LNCAP (cell line): ENCODE measurements at regions not wholly inside any gene's neighbourhood (a gene's known extent, or its start where the extent isn't known, plus 50 kb on each side); places are given as distances from the start of the nearest gene placed in this dataset.

ENCODE experiments used
- CTCF ChIP-seq: fragments of 450-650 bp; IDR thresholded peaks from 2 replicates; pipeline ENCODE4 v1.5.1; 2017; ENCODE audit warnings: mild to moderate bottlenecking

DNA sequence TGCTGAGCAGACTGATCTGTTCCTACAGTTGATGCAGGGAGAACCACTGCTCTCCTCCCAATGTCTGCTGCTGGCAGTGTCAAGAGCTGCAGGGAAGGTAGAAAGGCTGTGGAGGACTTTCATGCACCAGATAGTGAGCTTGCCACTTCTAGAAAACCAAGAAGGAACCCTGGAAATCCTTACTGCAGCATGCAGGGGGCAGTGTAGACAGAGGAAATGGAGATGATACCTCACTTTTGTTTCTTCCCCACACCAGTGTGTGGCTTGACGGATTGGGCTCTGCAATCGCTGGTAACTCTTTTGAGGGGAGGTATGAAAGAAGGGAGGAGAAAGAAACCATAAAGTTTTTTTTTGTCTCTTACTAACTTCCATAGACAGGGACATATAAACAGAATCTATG, 480.7 kb downstream of the DMAC1 start:
- no peak for TF ChIP-seq CTCF

- no peak for TF ChIP-seq CTCF
Observed at GRCh38 chr9:7316967-7317366, 482.6 kb downstream of the DMAC1 start.

DNA sequence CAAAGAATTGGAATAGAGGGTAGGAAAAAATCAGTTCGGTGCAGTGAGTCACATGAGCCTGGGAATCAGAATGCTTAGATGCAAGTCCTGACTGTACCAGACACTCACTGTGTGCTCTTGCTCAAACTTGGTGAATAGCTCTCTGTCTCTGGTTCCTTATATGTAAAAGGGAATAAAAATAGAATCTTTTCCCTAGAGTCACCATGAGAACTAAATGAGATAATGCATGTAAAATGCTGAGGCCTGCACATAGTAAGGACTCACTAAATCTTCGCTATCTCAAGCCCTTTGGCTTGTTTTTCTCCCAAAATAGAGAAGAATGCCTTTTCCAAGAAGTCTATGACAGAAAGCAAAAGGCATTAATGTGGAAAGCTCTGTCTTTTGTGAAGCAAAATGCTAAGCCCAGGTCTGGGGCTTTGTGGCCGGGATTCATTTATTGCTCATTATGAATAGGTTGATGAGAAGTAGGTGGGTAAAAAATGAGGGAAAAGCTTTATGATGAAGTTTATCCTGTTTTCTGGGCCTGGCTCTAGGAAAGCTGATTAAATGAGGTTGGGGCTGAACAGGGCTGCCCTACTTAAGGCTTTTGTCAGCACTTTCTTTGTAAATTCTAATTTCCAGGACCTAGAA, 483.3 kb downstream of the DMAC1 start:
- no peak for TF ChIP-seq CTCF

GRCh38 chr9:7315746-7316145, 483.8 kb downstream of the DMAC1 start:
- TF ChIP-seq CTCF: no peak

- no peak for TF ChIP-seq CTCF
Observed at GRCh38 chr9:7315116-7315515, 484.5 kb downstream of the DMAC1 start.

GRCh38 chr9:7313389-7313788, 486.2 kb downstream of the DMAC1 start:
- TF ChIP-seq CTCF: no peak

- no peak for TF ChIP-seq CTCF
Observed at GRCh38 chr9:7305677-7306076, 493.9 kb downstream of the DMAC1 start.

- no peak for TF ChIP-seq CTCF
Observed at GRCh38 chr9:7304627-7304995, 495.0 kb downstream of the DMAC1 start.
